HepG2 (cell line): ENCODE measurements at regions not wholly inside any gene's neighbourhood (a gene's known extent, or its start where the extent isn't known, plus 50 kb on each side); places are given as distances from the start of the nearest gene placed in this dataset.

Source experiments
- ATAC-seq: fragments of 200-7000 bp; cut with Tn5 transposase; 3 replicates; pipeline ENCODE4 v1.9.1; 2020; ENCODE audit warnings: mild to moderate bottlenecking, moderate library complexity
- BruUV-seq: library from RNA; stranded (reverse); fragments of 400-500 nt; replicated peaks from 2 replicates; lab custom pipeline; 2021; lab: Mats Ljungman, UMichigan
- CTCF ChIA-PET: fragments of 300-600 bp; formaldehyde crosslinking; extraction: SDS; loops from one replicate; lab custom pipeline; 2021; ENCODE audit warnings: low total read pairs, inconsistent platforms, low intra/inter-chr PET ratio; lab: Yijun Ruan, JAX
- POLR2A ChIA-PET: fragments of 350-600 bp; sonication (Branson Sonifier 250); formaldehyde crosslinking; loops from one replicate; lab custom pipeline; 2020; ENCODE audit warnings: antibody characterized with exemption, inconsistent platforms; lab: Yijun Ruan, JAX
- DNase-seq: peaks from one replicate; pipeline ENCODE4 v3.0.0-alpha.2; 2015; ENCODE audit warnings: low spot score
- FAIRE-seq: peaks from 3 replicates; lab custom pipeline; 2011; peaks lifted over from hg19 to GRCh38; lab: Jason Lieb, UNC
- H2AFZ ChIP-seq: one replicate; pipeline ENCODE4 v1.6.1; 2011; ENCODE audit warnings: low read length, inconsistent platforms
- H3K27ac ChIP-seq: fragments of 300-600 bp; 3 replicates; pipeline ENCODE4 v1.8.0; 2011; ENCODE audit warnings: mixed run types, mild to moderate bottlenecking, mixed read lengths, low read length, inconsistent platforms; ENCODE audit not compliant: insufficient read depth; ENCODE audit errors: extremely low read length
- H3K27me3 ChIP-seq, 2 experiments: fragments of 200-600 bp in 1 of 2; 2 replicates in 1 of 2; 3 replicates in 1 of 2; pipeline versions ENCODE4 v1.6.0 to v1.8.0; 2011; ENCODE audit warnings: low read length in 2 of 2, mild to moderate bottlenecking in 2 of 2, moderate library complexity in 2 of 2, inconsistent platforms in 1 of 2; ENCODE audit not compliant: insufficient read depth in 2 of 2, control insufficient read depth in 1 of 2
- H3K36me3 ChIP-seq, 2 experiments: fragments of 200-600 bp in 1 of 2; replicated peaks in 1 of 2; 2 replicates in 1 of 2; 3 replicates in 1 of 2; pipeline versions ENCODE4 v1.5.1 to v1.8.0; 2011; ENCODE audit warnings: low read length in 2 of 2, inconsistent platforms in 1 of 2; ENCODE audit not compliant: insufficient read depth in 2 of 2, control insufficient read depth in 1 of 2
- H3K4me1 ChIP-seq: 2 replicates; pipeline ENCODE4 v1.5.1; 2012; ENCODE audit warnings: low read length, inconsistent platforms; ENCODE audit not compliant: insufficient read depth
- H3K4me2 ChIP-seq: 2 replicates; pipeline ENCODE4 v1.6.0; 2011; ENCODE audit warnings: low read depth, low read length, inconsistent platforms
- H3K4me3 ChIP-seq, 3 experiments: fragments of 200-600 bp in 1 of 3; sonication (generic), shearing (Covaris generic) in 1 of 3; replicated peaks in 1 of 3; 2 replicates each; pipeline ENCODE4 v1.5.1; 2011 to 2016; ENCODE audit warnings: low read length in 3 of 3, inconsistent platforms in 2 of 3, low read depth in 2 of 3, mild to moderate bottlenecking in 2 of 3, control low read depth in 1 of 3, mixed read lengths in 1 of 3; ENCODE audit not compliant: insufficient read depth in 1 of 3
- H3K79me2 ChIP-seq: one replicate; pipeline ENCODE4 v1.6.1; 2011; ENCODE audit warnings: low read length, inconsistent platforms; ENCODE audit not compliant: insufficient read depth
- H3K9ac ChIP-seq: 2 replicates; pipeline ENCODE4 v1.6.0; 2011; ENCODE audit warnings: mild to moderate bottlenecking, low read depth, low read length, inconsistent platforms; ENCODE audit not compliant: insufficient read depth
- H3K9me3 ChIP-seq: 2 replicates; pipeline ENCODE4 v1.5.1; 2012; ENCODE audit warnings: mild to moderate bottlenecking, low read length
- H4K20me1 ChIP-seq: 2 replicates; pipeline ENCODE4 v1.6.0; 2011; ENCODE audit warnings: inconsistent platforms, mild to moderate bottlenecking, low read length, moderate library complexity; ENCODE audit not compliant: insufficient read depth
- DDIT3 ChIP-seq: sonication (generic); formaldehyde crosslinking; IDR thresholded peaks from 2 replicates; pipeline ENCODE4 v1.4.0; 2020; ENCODE audit warnings: mild to moderate bottlenecking, missing genetic modification reagents
- EEA1 ChIP-seq: sonication (generic); formaldehyde crosslinking; IDR thresholded peaks from 2 replicates; pipeline ENCODE4 v1.5.1; 2020; ENCODE audit warnings: mild to moderate bottlenecking, missing genetic modification reagents, borderline replicate concordance
- HHEX ChIP-seq: IDR thresholded peaks from 2 replicates; pipeline ENCODE4 v1.6.1; 2016; ENCODE audit warnings: control low read depth
- MAFF ChIP-seq: IDR thresholded peaks from 2 replicates; pipeline ENCODE4 v1.6.1; 2011; ENCODE audit warnings: low read depth, low read length, improper control_type of control experiment
- MAFK ChIP-seq, 2 experiments: IDR thresholded peaks in 1 of 2; conservative IDR thresholded peaks in 1 of 2; 2 replicates each; pipeline ENCODE4 v1.6.1; 2011; ENCODE audit warnings: improper control_type of control experiment in 2 of 2, low read length in 2 of 2
- NPAS2 ChIP-seq: sonication (generic); formaldehyde crosslinking; IDR thresholded peaks from 2 replicates; pipeline ENCODE4 v1.8.0; 2022; ENCODE audit warnings: mild to moderate bottlenecking, missing genetic modification reagents, borderline replicate concordance
- PAF1 ChIP-seq: IDR thresholded peaks from 2 replicates; pipeline ENCODE4 v1.6.1; 2016; ENCODE audit warnings: missing genetic modification reagents, missing compliant biosample characterization
- RFXAP ChIP-seq: sonication (generic); formaldehyde crosslinking; IDR thresholded peaks from 2 replicates; pipeline ENCODE4 v1.4.0; 2020; ENCODE audit warnings: missing genetic modification reagents, borderline replicate concordance
- SSRP1 ChIP-seq: IDR thresholded peaks from 2 replicates; pipeline ENCODE4 v1.6.1; 2016; ENCODE audit warnings: control low read depth
- STAG1 ChIP-seq: sonication (generic); formaldehyde crosslinking; IDR thresholded peaks from 2 replicates; pipeline ENCODE4 v1.4.0; 2020; ENCODE audit warnings: missing genetic modification reagents
- TBX2 ChIP-seq: sonication (generic); formaldehyde crosslinking; IDR thresholded peaks from 2 replicates; pipeline ENCODE4 v1.5.0; 2020; ENCODE audit warnings: missing genetic modification reagents, mild to moderate bottlenecking, borderline replicate concordance
- ZBTB38 ChIP-seq: sonication (generic); formaldehyde crosslinking; IDR thresholded peaks from 2 replicates; pipeline ENCODE4 v1.5.1; 2020; ENCODE audit warnings: mild to moderate bottlenecking, missing genetic modification reagents
- ZBTB7B ChIP-seq: sonication (generic); formaldehyde crosslinking; IDR thresholded peaks from 2 replicates; pipeline ENCODE4 v1.4.0; 2020; ENCODE audit warnings: missing genetic modification reagents
- ZNF24 ChIP-seq: fragments of 450-650 bp; IDR thresholded peaks from 2 replicates; pipeline ENCODE4 v1.6.1; 2017; ENCODE audit warnings: antibody characterized with exemption, mild to moderate bottlenecking
- ZNF280B ChIP-seq: sonication (generic); formaldehyde crosslinking; IDR thresholded peaks from 2 replicates; pipeline ENCODE4 v1.5.0; 2020; ENCODE audit warnings: missing genetic modification reagents, mild to moderate bottlenecking, borderline replicate concordance
- ZNF484 ChIP-seq: sonication (generic); formaldehyde crosslinking; IDR thresholded peaks from 2 replicates; pipeline ENCODE4 v1.5.1; 2020; ENCODE audit warnings: mild to moderate bottlenecking, low read depth, missing genetic modification reagents, borderline replicate concordance
- ZNF546 ChIP-seq: sonication (generic); formaldehyde crosslinking; conservative IDR thresholded peaks from 2 replicates; pipeline ENCODE4 v1.8.1; 2023; ENCODE audit warnings: mild to moderate bottlenecking, missing genetic modification reagents
- ZNF720 ChIP-seq: sonication (generic); formaldehyde crosslinking; IDR thresholded peaks from 2 replicates; pipeline ENCODE4 v1.4.0; 2020; ENCODE audit warnings: missing genetic modification reagents
- ZNF784 ChIP-seq: sonication (generic); formaldehyde crosslinking; IDR thresholded peaks from 2 replicates; pipeline ENCODE4 v1.5.1; 2020; ENCODE audit warnings: missing genetic modification reagents, mild to moderate bottlenecking, borderline replicate concordance
- ZNF883 ChIP-seq: sonication (generic); formaldehyde crosslinking; IDR thresholded peaks from 2 replicates; pipeline ENCODE4 v1.5.1; 2020; ENCODE audit warnings: mild to moderate bottlenecking, missing genetic modification reagents; ENCODE audit errors: not compliant biosample characterization
- WGBS: methylation state at CpG from one replicate; pipeline ENCODE4 v1.1.6; 2017; ENCODE audit warnings: low lambda C conversion rate; 5-methylcytosine and 5-hydroxymethylcytosine counted together
- in situ Hi-C: cut with HindIII; loops from 2 replicates; pipeline ENCODE4 v1.10.0; 2017; ENCODE audit warnings: low pct_unique_long_range_greater_than_20kb; ENCODE audit not compliant: extremely low pct_ligation_motif_present
- intact Hi-C: fragments of 100-400 bp; cut with micrococcal nuclease; formaldehyde crosslinking; loops from one replicate; pipeline ENCODE4 v1.10.0; 2022; ENCODE audit not compliant: unreplicated experiment

- Histone ChIP-seq H3K4me1 (no peaks in the 10 kb centered on the region), H3K36me3 (no peaks in the 10 kb centered on the region), H3K9ac (no peak overlapping the region), H3K4me3 (no peak overlapping the region), H3K79me2 (no peaks in the 10 kb centered on the region), H2AFZ (no peak overlapping the region), H3K4me2 (no peak overlapping the region), H3K27ac (no peak overlapping the region), H3K9me3 (no peaks in the 10 kb centered on the region), H3K27me3 (no peaks in the 10 kb centered on the region), H4K20me1 (no peaks in the 10 kb centered on the region)
- in situ Hi-C loops (no loop called here), intact Hi-C loops (no loop called here)
- no peak for FAIRE-seq
- no peak for ATAC-seq
- TF ChIP-seq ZNF720 (no peak), HHEX (CRISPR knock-in tag) (no peak), STAG1 (CRISPR knock-in tag) (0 out of 2 replicates have a peak, but pooled peaks have one; percentile 3), EEA1 (CRISPR knock-in tag) (no peak), TBX2 (no peak), DDIT3 (CRISPR knock-in tag) (no peak)
- POLR2A ChIA-PET, result no interaction called here
- CTCF ChIA-PET, result no interaction called here
- 17% methylated on average over 1 of the region's 1 CpG for WGBS
- no TSS peak for BruUV-seq
- DNase-seq, result no peak
Observed at GRCh38 chr3:84825817-84826216, 133.0 kb upstream of the CADM2 start.

- Histone ChIP-seq H3K27ac (no peak overlapping the region), H4K20me1 (no peaks in the 10 kb centered on the region), H3K9me3 (no peaks in the 10 kb centered on the region), H3K9ac (no peak overlapping the region), H3K4me3 (no peak overlapping the region), H3K4me2 (no peak overlapping the region), H3K36me3 (no peaks in the 10 kb centered on the region), H3K79me2 (no peaks in the 10 kb centered on the region), H2AFZ (no peak overlapping the region), H3K27me3 (no peaks in the 10 kb centered on the region), H3K4me1 (no peaks in the 10 kb centered on the region)
- POLR2A ChIA-PET, result no interaction called here
- no TSS peak for BruUV-seq
- 2% methylated on average over 2 of the region's 2 CpGs for WGBS
- intact Hi-C loops (no loop called here), in situ Hi-C loops (no loop called here)
- no peak for FAIRE-seq
- ATAC-seq, result no peak
- CTCF ChIA-PET, result no interaction called here
- no peak for DNase-seq
- no peak for TF ChIP-seq ZBTB38 (CRISPR knock-in tag)
- TF ChIP-seq ZNF484, result no peak
- TF ChIP-seq RFXAP (CRISPR knock-in tag), result no peak
- TF ChIP-seq ZNF24, result no peak
- TF ChIP-seq ZNF784, result no peak
- TF ChIP-seq SSRP1, result no peak
- no peak for TF ChIP-seq ZBTB7B (CRISPR knock-in tag)
- TF ChIP-seq NPAS2 (CRISPR knock-in tag), result no peak
- no peak for TF ChIP-seq ZNF280B
- no peak for TF ChIP-seq PAF1 (CRISPR knock-in tag)
- TF ChIP-seq MAFK (conservative IDR thresholded peaks at IDR 0.05 in 1 of 2, IDR thresholded peaks at IDR 0.05 in 1 of 2; ENCODE audit: low read length in 2 of 2), result peak in 1 of 2 experiments; percentile 70; a peak in 2 of 4 replicates
- TF ChIP-seq MAFF, result peak; percentile 57; the same call in 1 of the 2 replicates
- no peak for TF ChIP-seq ZNF883 (CRISPR knock-in tag)
- no peak for TF ChIP-seq ZNF546 (CRISPR knock-in tag)
Observed at GRCh38 chr3:84830476-84830875, 128.3 kb upstream of the CADM2 start.
